Choroid plexus epithelial cell (primary cell): ENCODE measurements at regions not wholly inside any gene's neighbourhood (a gene's known extent, or its start where the extent isn't known, plus 50 kb on each side); places are given as distances from the start of the nearest gene placed in this dataset.

Experiments used
- DNase-seq: peaks from one replicate; pipeline ENCODE4 v3.0.0-alpha.2; 2010; ENCODE audit warnings: low read depth
- H3K4me3 ChIP-seq: 2 replicates; pipeline ENCODE4 v1.5.1; 2011; ENCODE audit warnings: low read depth, mild to moderate bottlenecking, control low read depth, low read length, moderate library complexity
- CTCF ChIP-seq: conservative IDR thresholded peaks from 2 replicates; pipeline ENCODE4 v1.5.1; 2011; ENCODE audit warnings: low read depth, mild to moderate bottlenecking, control low read depth, inconsistent platforms, low read length, moderate library complexity

- no peak for TF ChIP-seq CTCF
- H3K4me3 ChIP-seq, result no peak overlapping the region
- no peak for DNase-seq
These were observed 106.4 kb upstream of the SERTAD2 start for GRCh38 chr2:64760128-64760527.

- no peak for TF ChIP-seq CTCF
These were observed 108.7 kb upstream of the SERTAD2 start for GRCh38 chr2:64762301-64762997.

GRCh38 chr2:64763126-64763525 lies 109.4 kb upstream of the SERTAD2 start:
- TF ChIP-seq CTCF, result no peak
- DNase-seq, result no peak
- H3K4me3 ChIP-seq, result no peak overlapping the region

More at GRCh38 chr2:64762301-64762997, 108.7 kb upstream of the SERTAD2 start:
- DNase-seq, result no peak
- no peak overlapping the region for H3K4me3 ChIP-seq

GRCh38 chr2:64765160-64765805 lies 111.6 kb upstream of the SERTAD2 start:
- no peak overlapping the region for H3K4me3 ChIP-seq
- TF ChIP-seq CTCF, result no peak
- no peak for DNase-seq

GRCh38 chr2:64766841-64767669 lies 113.3 kb upstream of the SERTAD2 start:
- no peak for TF ChIP-seq CTCF
- DNase-seq, result peak; percentile 61

GRCh38 chr2:64767670-64768468 lies 114.2 kb upstream of the SERTAD2 start:
- no peak for TF ChIP-seq CTCF
- peak overlapping the region; percentile 69 for H3K4me3 ChIP-seq
- DNase-seq, result peak; percentile 87

More at GRCh38 chr2:64766841-64767669, 113.3 kb upstream of the SERTAD2 start:
- peak overlapping the region; percentile 69 for H3K4me3 ChIP-seq
